DND-41 (cell line): ENCODE measurements at regions not wholly inside any gene's neighbourhood (a gene's known extent, or its start where the extent isn't known, plus 50 kb on each side); places are given as distances from the start of the nearest gene placed in this dataset.

ENCODE experiments used
- ATAC-seq: fragments of 200-7000 bp; cut with Tn5 transposase; 3 replicates; pipeline ENCODE4 v1.9.1; 2021; ENCODE audit warnings: low read depth; ENCODE audit not compliant: insufficient read depth
- DNase-seq: peaks from one replicate; pipeline ENCODE4 v3.0.0-alpha.2; 2020
- H2AFZ ChIP-seq: 2 replicates; pipeline ENCODE4 v1.6.0; 2012; ENCODE audit warnings: low read depth, low read length
- H3K27ac ChIP-seq: 2 replicates; pipeline ENCODE4 v1.5.1; 2012; ENCODE audit warnings: low read length, inconsistent platforms
- H3K27me3 ChIP-seq: fragments of 200-600 bp; sonication (generic); 2 replicates; pipeline ENCODE4 v1.6.0; 2012; ENCODE audit warnings: low read length, mild to moderate bottlenecking, inconsistent platforms; ENCODE audit not compliant: insufficient read depth, poor library complexity
- H3K36me3 ChIP-seq: 2 replicates; pipeline ENCODE4 v1.5.1; 2012; ENCODE audit warnings: low read length, inconsistent platforms; ENCODE audit not compliant: insufficient read depth
- H3K4me1 ChIP-seq: 2 replicates; pipeline ENCODE4 v1.5.1; 2012; ENCODE audit warnings: mild to moderate bottlenecking, low read length; ENCODE audit not compliant: insufficient read depth
- H3K4me2 ChIP-seq: 2 replicates; pipeline ENCODE4 v1.6.0; 2012; ENCODE audit warnings: mild to moderate bottlenecking, moderate library complexity, low read length, inconsistent platforms; ENCODE audit not compliant: insufficient read depth
- H3K4me3 ChIP-seq, 2 experiments: fragments of 200-600 bp in 1 of 2; shearing (Covaris generic) in 1 of 2; 2 replicates each; pipeline ENCODE4 v1.5.1; 2012 to 2016; ENCODE audit warnings: inconsistent platforms in 2 of 2, low read length in 2 of 2, mild to moderate bottlenecking in 2 of 2, low read depth in 1 of 2, moderate library complexity in 1 of 2
- H3K79me2 ChIP-seq: 2 replicates; pipeline ENCODE4 v1.6.0; 2012; ENCODE audit warnings: low read length, inconsistent platforms; ENCODE audit not compliant: insufficient read depth
- H3K9ac ChIP-seq: 2 replicates; pipeline ENCODE4 v1.6.0; 2012; ENCODE audit warnings: low read depth, mild to moderate bottlenecking, inconsistent platforms, low read length, moderate library complexity
- H3K9me3 ChIP-seq: 2 replicates; pipeline ENCODE4 v1.5.1; 2012; ENCODE audit warnings: low read length, moderate library complexity, mild to moderate bottlenecking, inconsistent platforms; ENCODE audit not compliant: insufficient read depth, severe bottlenecking
- H4K20me1 ChIP-seq: 2 replicates; pipeline ENCODE4 v1.6.0; 2012; ENCODE audit warnings: low read length; ENCODE audit not compliant: insufficient read depth
- CTCF ChIP-seq: IDR thresholded peaks from 2 replicates; pipeline ENCODE4 v1.5.1; 2012; ENCODE audit warnings: borderline replicate concordance, low read length, moderate library complexity, mild to moderate bottlenecking; ENCODE audit not compliant: poor library complexity, severe bottlenecking; ENCODE audit errors: extremely low read depth
- EZH2 ChIP-seq: IDR thresholded peaks from 3 replicates; pipeline ENCODE4 v1.6.1; 2012; ENCODE audit warnings: borderline replicate concordance, low read depth, mild to moderate bottlenecking, moderate library complexity, low read length, inconsistent platforms; ENCODE audit not compliant: severe bottlenecking

GRCh38 chr11:119972281-119972680 lies 165.6 kb downstream of the TRIM29 start:
- Histone ChIP-seq H3K27ac (no peak overlapping the region), H4K20me1 (peaks cover 4% of the 10 kb centered on the region; the same call in 1 of the 2 replicates), H3K4me1 (no peaks in the 10 kb centered on the region), H3K79me2 (no peaks in the 10 kb centered on the region), H3K9me3 (no peaks in the 10 kb centered on the region), H3K4me2 (no peak overlapping the region), H3K27me3 (no peaks in the 10 kb centered on the region), H3K9ac (no peak overlapping the region), H2AFZ (no peak overlapping the region), H3K4me3 (no peak overlapping the region), H3K36me3 (no peaks in the 10 kb centered on the region)
- no peak for TF ChIP-seq EZH2
- TF ChIP-seq CTCF: no peak
- ATAC-seq: no peak
- no peak for DNase-seq

DNA sequence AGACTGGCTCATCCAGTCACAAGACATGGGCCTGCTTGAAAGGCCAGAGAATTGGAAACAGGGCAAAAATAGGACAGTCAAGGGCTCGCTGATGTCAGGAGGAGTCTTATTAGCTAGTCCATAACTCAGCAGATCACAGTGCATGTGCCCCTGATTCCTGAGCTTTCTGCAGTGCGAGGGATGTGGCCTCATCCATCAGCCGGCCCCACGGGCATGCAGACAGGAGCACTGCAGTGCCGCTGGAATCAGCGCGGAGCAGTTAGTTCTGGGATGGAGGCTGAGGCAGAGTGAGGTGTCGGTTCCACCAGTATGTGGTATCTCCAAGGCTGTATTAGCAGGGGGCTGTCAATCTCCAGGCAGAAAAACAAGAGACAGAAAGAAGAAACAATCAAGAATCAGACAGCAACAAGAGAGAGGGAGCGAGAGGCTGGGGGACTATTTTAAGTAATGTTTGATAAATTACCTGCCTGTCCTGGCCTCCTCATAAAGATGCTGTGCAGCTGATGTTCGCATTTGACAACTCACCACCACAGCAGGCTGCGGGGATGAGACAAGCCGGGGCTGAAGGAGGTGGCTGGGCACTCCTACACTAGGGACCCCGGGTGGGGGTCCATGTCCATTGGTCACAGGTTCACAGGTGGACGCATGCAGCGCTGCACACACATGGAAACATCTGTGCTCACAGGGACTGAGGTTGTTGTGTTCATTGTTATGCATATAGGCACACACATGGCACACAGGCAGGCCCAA lies 167.2 kb downstream of the TRIM29 start:
- ATAC-seq: no peak

DNA sequence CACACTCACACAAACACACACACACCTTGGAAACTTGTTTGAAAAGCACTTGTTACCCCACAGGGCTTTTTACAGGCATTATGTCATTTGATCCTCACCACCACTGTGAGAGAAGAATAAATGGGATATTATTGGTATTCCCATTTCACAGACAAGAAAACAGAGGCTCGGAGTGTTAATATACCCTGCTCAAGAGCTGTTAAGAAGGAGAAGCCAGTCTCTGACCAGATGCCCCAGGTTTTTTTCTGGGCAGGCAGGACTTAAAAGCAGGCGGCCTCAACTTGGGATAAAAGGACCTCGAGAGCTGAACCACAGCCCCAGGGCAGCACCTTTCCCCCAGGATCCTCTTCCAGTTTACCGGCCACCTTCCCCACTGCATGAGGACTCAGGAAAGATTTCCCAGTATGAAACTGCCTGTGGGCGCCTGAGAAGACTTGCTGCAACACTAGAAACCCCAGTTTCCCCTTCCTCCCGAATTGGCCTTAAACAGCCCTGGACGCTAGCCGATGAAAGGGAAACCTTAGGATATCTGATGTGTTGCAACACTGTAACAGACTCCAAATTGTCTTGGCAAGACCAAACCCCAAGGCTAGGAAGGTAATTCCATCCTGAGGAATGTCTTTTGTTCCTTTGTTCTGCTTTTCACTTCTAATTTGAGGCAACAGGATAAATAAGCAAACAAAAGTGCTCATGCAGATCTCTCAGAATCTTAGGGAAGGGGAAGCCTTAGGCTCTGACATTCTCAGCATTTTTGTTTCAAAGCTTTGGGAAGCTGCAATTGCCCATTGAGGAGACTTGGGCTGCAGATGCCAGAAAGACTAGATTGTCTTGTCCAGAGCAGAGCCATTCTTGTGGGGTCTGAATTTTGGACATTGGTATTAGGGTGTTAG lies 173.5 kb downstream of the TRIM29 start:
- Histone ChIP-seq H3K4me1 (no peaks in the 10 kb centered on the region), H3K27ac (no peak overlapping the region), H3K9me3 (no peaks in the 10 kb centered on the region), H3K9ac (no peak overlapping the region), H3K79me2 (no peaks in the 10 kb centered on the region), H3K4me3 (no peak overlapping the region), H4K20me1 (no peaks in the 10 kb centered on the region), H3K36me3 (no peaks in the 10 kb centered on the region), H2AFZ (no peak overlapping the region), H3K4me2 (no peak overlapping the region), H3K27me3 (peaks cover 2% of the 10 kb centered on the region)
- ATAC-seq (no peak), DNase-seq (no peak)
- TF ChIP-seq EZH2 (no peak), CTCF (no peak)

More for the DNA sequence above, 167.2 kb downstream of the TRIM29 start:
- Histone ChIP-seq H3K4me3 (no peak overlapping the region), H3K27me3 (no peaks in the 10 kb centered on the region), H4K20me1 (peaks cover 2% of the 10 kb centered on the region; the same call in 1 of the 2 replicates), H2AFZ (no peak overlapping the region), H3K36me3 (no peaks in the 10 kb centered on the region), H3K4me1 (no peaks in the 10 kb centered on the region), H3K27ac (no peak overlapping the region), H3K9me3 (no peaks in the 10 kb centered on the region), H3K9ac (no peak overlapping the region), H3K79me2 (no peaks in the 10 kb centered on the region), H3K4me2 (no peak overlapping the region)
- TF ChIP-seq CTCF (no peak), EZH2 (no peak)
- no peak for DNase-seq
